Activated T-cell treated with anti-CD3 and anti-CD28 coated beads, Interleukin-2, amount 50 U/mL, for 24 hours (primary cell): ENCODE measurements at regions not wholly inside any gene's neighbourhood (a gene's known extent, or its start where the extent isn't known, plus 50 kb on each side); places are given as distances from the start of the nearest gene placed in this dataset.

ENCODE experiments used
- DNase-seq: peaks from one replicate; pipeline ENCODE4 v3.0.0-alpha.2; 2020
- H3K27ac Mint-ChIP-seq: 2 replicates; pipeline ENCODE4 v1.8.0; 2020; ENCODE audit warnings: mild to moderate bottlenecking, mixed read lengths
- H3K27me3 Mint-ChIP-seq: 2 replicates; pipeline ENCODE4 v1.8.0; 2020; ENCODE audit warnings: mixed read lengths
- H3K36me3 Mint-ChIP-seq: 2 replicates; pipeline ENCODE4 v1.8.0; 2020; ENCODE audit warnings: low read depth, mixed read lengths
- H3K4me1 Mint-ChIP-seq: 2 replicates; pipeline ENCODE4 v1.8.0; 2020; ENCODE audit warnings: low read depth, mixed read lengths
- H3K4me3 Mint-ChIP-seq: 2 replicates; pipeline ENCODE4 v1.8.0; 2020; ENCODE audit warnings: mild to moderate bottlenecking, moderate library complexity, mixed read lengths
- H3K9me3 Mint-ChIP-seq: 2 replicates; pipeline ENCODE4 v1.8.0; 2020; ENCODE audit warnings: mixed read lengths

DNA sequence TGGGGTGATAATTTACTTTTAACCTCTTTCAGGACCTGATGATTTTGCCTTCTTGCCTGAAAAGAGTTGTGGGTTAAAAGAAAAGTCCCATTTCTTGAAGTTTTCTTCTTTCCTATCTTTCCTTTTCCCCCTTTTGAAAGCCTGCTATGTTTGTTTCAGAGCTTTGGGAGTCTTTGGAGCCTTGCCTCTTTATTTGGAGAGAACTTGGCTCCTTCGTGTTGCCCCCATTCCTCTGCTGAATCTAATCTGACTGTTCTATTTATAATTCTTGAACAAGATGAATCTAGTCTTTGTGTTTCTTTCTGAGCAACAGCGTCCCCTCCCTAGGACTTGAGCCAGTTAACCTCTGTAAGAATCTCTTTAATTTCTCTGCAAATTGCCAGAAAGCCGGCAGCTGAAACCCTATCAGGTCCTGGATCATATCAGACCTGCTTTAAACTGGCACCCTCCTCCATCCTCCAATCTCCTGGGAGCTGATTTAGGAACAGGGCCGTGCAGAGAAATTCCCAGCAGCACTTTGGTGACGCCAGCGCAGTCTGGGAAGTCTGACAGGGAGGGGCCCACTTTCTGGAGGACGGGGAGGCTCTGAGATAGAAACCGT, 289.1 kb upstream of the SORL1-AS1 start:
- Mint-ChIP-seq H3K9me3 (peaks cover 10% of the 10 kb centered on the region), H3K36me3 (no peaks in the 10 kb centered on the region), H3K4me3 (no peak overlapping the region), H3K27me3 (peaks cover 11% of the 10 kb centered on the region), H3K27ac (no peak overlapping the region), H3K4me1 (no peaks in the 10 kb centered on the region)
- no peak for DNase-seq

DNA sequence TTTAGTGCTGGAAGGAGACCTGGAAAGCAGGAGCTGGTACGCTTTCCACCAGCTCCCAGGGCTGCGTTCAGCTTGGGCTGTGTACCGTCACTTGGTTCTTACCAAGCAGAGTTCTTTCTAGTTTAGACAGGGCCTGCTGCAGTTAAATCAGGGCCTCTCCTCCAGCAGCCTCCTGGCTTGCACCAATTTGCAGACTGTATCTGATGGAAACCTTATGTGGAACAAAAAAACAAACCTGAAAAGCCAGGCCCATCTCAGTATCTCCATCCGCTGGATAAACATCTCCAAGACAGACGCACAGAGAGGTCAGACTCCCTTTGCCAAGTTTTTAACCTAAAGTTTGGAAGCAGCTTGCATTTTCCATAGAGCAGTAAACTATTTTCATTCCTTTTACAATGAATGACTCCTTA, 288.6 kb upstream of the SORL1-AS1 start:
- Mint-ChIP-seq H3K27me3 (peaks cover 11% of the 10 kb centered on the region), H3K4me3 (no peak overlapping the region), H3K36me3 (no peaks in the 10 kb centered on the region), H3K4me1 (no peaks in the 10 kb centered on the region), H3K27ac (no peak overlapping the region), H3K9me3 (peaks cover 10% of the 10 kb centered on the region)
- no peak for DNase-seq

DNA sequence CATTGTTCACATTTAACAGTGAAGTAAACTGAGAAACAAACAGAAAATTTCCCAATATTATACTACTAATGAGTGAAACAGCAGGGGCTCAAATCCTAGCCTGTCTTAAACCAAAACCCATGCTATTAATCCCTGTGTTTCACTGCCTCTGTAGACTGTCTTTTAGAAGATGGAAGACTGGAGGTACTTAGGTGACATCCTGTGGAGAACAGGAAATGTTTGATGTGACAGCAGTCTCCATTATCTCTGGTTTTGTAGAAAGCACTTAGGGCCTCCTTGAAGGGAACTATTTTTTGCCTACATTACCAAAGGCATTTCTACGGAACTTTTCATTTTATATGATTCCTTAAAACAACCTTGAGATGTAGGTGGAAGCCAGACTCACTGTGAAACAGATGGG, 288.1 kb upstream of the SORL1-AS1 start:
- no peak overlapping the region for H3K4me3 Mint-ChIP-seq
- peaks cover 11% of the 10 kb centered on the region for H3K27me3 Mint-ChIP-seq
- no peaks in the 10 kb centered on the region for H3K4me1 Mint-ChIP-seq
- no peaks in the 10 kb centered on the region for H3K36me3 Mint-ChIP-seq
- peaks cover 10% of the 10 kb centered on the region for H3K9me3 Mint-ChIP-seq
- no peak for DNase-seq
- no peak overlapping the region for H3K27ac Mint-ChIP-seq

DNA sequence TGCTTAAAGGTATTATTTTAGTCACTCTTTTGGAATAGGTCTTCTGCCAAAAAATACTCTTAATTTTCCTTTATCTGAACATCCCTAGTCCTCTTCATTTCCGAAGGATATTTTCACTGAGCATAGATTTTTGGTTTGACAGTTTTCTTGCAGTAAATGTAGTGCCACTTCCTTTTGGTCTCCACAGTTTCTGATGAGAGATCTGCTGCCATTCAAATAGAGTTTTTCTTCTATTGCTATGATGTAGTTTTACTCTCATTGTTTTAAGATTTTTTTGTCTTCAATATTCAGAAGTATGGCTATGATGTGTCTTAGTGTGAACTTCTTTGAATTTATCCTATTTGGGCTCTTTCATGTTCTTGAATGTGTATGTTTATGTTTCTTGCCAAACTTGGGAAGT, 281.1 kb upstream of the SORL1-AS1 start:
- no peak overlapping the region for H3K27ac Mint-ChIP-seq

DNA sequence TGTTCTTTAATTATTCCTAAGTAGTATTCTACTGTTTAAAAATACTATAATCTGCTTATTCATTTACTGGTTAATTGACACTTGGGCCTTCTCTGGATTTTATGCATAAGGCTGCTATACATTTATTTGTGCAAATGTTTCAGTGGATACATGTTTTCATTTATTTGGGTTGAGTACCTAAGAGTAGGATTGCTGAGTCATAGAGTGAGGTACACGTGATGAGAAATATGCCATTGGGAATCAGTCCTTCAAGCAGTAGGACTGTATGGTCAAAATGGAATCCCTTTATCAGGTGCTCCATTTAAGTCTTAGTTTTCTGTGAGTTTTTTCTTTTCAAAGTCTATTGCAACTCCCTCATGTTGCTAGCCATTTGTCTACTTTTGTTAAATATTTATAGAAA, 275.2 kb upstream of the SORL1-AS1 start:
- no peak overlapping the region for H3K4me3 Mint-ChIP-seq
- H3K9me3 Mint-ChIP-seq: no peaks in the 10 kb centered on the region
- DNase-seq: no peak
- H3K4me1 Mint-ChIP-seq: no peaks in the 10 kb centered on the region
- H3K36me3 Mint-ChIP-seq: no peaks in the 10 kb centered on the region
- no peak overlapping the region for H3K27ac Mint-ChIP-seq
- peaks cover 11% of the 10 kb centered on the region for H3K27me3 Mint-ChIP-seq

More for the DNA sequence above, 281.1 kb upstream of the SORL1-AS1 start:
- Mint-ChIP-seq H3K4me1 (no peaks in the 10 kb centered on the region), H3K4me3 (no peak overlapping the region), H3K36me3 (no peaks in the 10 kb centered on the region), H3K27me3 (peaks cover 8% of the 10 kb centered on the region), H3K9me3 (peaks cover 6% of the 10 kb centered on the region)
- no peak for DNase-seq

DNA sequence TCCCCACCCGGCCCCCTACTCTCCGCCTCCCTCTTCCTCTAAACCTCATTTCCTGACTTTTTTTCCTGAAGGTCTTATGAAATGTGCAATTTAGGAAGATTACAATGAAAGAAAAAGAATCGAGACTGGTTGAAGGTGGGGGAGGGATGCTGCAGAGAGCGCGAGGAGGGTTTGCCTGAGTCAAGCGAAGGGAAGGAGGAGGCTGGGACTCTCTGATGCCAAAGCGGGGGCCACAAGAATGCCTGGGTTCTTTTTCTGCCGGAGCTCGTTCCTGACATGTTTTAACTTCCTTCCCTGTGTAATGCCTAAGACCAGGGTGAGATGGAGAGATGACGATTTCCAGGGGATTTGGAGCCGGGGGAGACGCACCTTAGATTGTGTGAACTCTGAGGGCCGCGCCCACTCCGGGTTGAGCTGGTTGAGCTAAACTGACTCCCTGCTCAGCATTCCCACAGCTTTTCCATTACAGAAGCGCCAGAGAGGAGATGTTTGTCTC, 270.5 kb upstream of the SORL1-AS1 start:
- Mint-ChIP-seq H3K4me3 (no peak overlapping the region), H3K4me1 (peaks cover 4% of the 10 kb centered on the region), H3K36me3 (no peaks in the 10 kb centered on the region), H3K27ac (no peak overlapping the region), H3K9me3 (peaks cover 5% of the 10 kb centered on the region), H3K27me3 (peaks cover 42% of the 10 kb centered on the region)
- no peak for DNase-seq

DNA sequence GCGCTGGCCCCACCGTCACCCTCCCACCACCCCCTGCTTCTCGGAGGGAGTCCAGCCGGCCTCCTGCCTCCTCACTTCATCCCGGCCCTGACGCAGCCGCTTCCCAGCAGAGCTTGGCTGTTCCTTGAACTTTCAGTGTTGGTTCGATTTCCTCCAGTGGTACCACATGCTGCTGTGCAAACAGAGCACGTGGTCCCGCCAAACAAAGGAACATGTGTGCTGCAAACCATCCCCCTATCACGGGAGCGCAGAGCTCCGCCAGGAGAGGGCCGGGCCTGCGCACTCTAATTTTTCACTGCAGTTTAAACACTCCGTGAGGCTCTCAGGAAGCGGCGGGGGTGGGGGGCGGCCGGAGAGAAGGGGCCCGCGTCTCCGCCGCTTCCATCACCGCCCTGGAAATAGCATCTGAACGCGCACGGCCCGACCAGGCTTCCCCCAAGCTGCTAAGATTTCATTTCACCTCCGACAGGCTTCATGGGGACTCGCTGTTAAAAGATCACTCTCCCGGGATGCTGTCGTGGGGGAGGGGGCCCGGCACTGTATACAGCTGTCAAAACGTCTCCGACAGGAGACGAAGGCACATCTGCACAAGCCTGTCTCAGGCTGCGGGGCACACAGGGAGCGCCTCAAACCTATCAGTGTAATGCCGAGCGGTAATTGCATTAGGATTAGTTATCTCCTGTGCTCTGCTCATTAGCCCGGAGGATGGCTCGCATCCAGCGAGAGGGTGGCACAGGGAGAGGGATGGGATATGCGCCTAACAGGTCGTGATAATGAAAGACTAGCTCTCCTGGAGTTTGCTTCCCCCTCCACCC, 269.9 kb upstream of the SORL1-AS1 start:
- no peak overlapping the region for H3K4me3 Mint-ChIP-seq
- DNase-seq: peak; percentile 29

DNA sequence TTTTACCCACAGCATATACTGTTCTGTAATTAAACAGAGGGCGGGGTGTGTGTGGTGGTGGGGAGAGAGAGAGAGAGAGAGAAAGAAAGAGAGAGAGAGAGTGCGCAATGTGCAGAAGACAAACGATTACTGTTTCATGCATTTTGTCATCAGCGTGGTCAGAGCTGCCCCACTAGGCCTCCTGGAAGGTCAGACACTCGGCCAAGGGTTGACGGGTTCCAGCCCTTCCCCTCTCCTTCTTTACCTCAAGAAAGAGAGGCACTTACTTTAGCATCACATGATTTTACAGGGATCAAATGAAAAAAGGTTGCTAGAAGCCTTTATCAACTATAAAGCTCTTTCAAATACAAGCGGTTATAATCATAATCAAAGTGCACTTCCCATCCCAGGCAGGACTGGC, 269.2 kb upstream of the SORL1-AS1 start:
- DNase-seq: no peak
- Mint-ChIP-seq H3K27me3 (peaks cover 42% of the 10 kb centered on the region), H3K36me3 (no peaks in the 10 kb centered on the region), H3K4me1 (peaks cover 4% of the 10 kb centered on the region), H3K27ac (no peak overlapping the region), H3K9me3 (peaks cover 5% of the 10 kb centered on the region), H3K4me3 (no peak overlapping the region)

More for the DNA sequence above, 269.9 kb upstream of the SORL1-AS1 start:
- Mint-ChIP-seq H3K4me1 (peaks cover 4% of the 10 kb centered on the region), H3K9me3 (peaks cover 5% of the 10 kb centered on the region), H3K27me3 (peaks cover 42% of the 10 kb centered on the region), H3K27ac (no peak overlapping the region), H3K36me3 (no peaks in the 10 kb centered on the region)

DNA sequence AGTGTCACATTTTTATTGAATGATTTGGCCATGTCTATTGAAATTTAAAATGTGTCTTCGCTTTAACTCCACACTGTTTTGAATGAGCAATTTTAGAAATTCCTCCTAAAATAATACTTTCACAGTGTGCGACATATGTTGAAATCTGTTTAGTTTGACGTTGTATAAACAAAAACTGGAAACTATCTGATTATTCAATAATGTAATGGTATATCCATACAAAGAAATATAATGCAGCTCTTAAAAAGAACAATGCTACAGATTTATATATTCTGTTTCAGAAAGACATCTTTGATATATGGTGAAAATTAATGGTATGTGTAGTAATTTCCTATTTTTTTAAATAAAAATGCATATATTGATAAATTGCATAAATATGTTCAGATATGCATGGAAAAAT, 268.7 kb upstream of the SORL1-AS1 start:
- Mint-ChIP-seq H3K36me3 (no peaks in the 10 kb centered on the region), H3K4me1 (peaks cover 4% of the 10 kb centered on the region), H3K9me3 (peaks cover 5% of the 10 kb centered on the region), H3K27ac (no peak overlapping the region), H3K27me3 (peaks cover 42% of the 10 kb centered on the region), H3K4me3 (no peak overlapping the region)
- DNase-seq: no peak

DNA sequence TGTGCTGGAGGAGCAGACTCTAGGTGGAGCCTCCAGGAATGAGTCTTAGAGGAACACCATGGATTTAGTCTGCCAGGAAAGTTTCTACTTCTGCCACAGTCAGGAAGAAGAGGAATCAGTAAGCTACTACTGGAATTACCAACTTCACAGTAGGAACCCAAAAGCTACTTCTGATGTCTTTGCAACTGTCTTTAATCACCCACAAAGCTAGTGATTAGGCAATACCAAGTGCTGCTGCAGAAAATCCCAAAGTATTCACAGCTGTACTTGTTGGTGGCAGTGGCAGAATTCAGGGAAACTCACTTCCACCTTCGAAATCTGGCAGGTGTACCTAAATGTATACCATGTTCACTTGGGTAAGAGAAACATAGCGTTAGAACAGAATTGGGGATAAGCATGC, 264.5 kb upstream of the SORL1-AS1 start:
- H3K4me3 Mint-ChIP-seq: no peak overlapping the region
- peaks cover 1% of the 10 kb centered on the region for H3K4me1 Mint-ChIP-seq
- no peaks in the 10 kb centered on the region for H3K36me3 Mint-ChIP-seq
- H3K27me3 Mint-ChIP-seq: peaks cover 25% of the 10 kb centered on the region
- peaks cover 5% of the 10 kb centered on the region for H3K9me3 Mint-ChIP-seq
- no peak overlapping the region for H3K27ac Mint-ChIP-seq
- no peak for DNase-seq

DNA sequence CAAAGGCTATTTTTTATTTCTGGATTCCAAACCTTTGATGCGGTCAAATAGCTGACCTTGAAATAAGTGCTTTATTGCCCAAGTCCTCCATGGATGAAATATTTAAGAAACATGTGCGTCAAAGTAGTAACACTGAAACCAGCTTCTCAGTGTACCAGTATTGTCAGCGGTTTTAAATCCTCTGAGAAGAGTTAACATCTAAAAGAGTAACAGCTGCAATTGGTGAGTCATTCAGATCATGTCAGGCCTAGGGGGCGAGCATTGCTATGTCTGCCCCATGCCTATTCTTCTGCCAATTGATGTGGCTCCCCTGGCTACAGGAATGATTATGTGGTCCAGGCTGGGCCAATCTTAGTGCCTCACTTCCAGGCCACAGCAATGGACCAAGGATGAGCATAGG, 263.3 kb upstream of the SORL1-AS1 start:
- H3K4me3 Mint-ChIP-seq: no peak overlapping the region
- no peak for DNase-seq
- H3K36me3 Mint-ChIP-seq: no peaks in the 10 kb centered on the region
- H3K9me3 Mint-ChIP-seq: peaks cover 5% of the 10 kb centered on the region
- peaks cover 20% of the 10 kb centered on the region for H3K27me3 Mint-ChIP-seq
- H3K27ac Mint-ChIP-seq: no peak overlapping the region
- no peaks in the 10 kb centered on the region for H3K4me1 Mint-ChIP-seq

DNA sequence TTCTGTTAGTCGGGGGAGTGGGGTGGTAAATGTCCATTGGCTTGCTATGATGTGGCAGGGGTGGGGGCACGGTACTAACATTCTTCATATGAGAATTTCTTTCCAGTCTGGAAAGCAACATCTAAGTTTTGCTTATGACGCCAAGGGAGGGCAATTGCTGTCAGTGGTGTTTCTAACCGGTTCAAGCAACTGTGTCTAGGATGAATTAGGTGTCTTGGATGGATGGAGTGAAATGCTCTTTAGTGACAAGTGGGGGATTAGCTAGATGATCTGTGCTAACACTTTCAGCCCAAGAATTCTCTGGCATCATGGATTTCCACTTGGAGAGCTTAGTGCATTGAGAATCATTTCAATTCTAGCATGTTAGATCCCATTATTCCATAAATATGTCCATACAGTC, 262.6 kb upstream of the SORL1-AS1 start:
- Mint-ChIP-seq H3K4me3 (no peak overlapping the region), H3K4me1 (no peaks in the 10 kb centered on the region), H3K27ac (no peak overlapping the region), H3K27me3 (peaks cover 17% of the 10 kb centered on the region), H3K36me3 (no peaks in the 10 kb centered on the region), H3K9me3 (peaks cover 2% of the 10 kb centered on the region)
- no peak for DNase-seq

DNA sequence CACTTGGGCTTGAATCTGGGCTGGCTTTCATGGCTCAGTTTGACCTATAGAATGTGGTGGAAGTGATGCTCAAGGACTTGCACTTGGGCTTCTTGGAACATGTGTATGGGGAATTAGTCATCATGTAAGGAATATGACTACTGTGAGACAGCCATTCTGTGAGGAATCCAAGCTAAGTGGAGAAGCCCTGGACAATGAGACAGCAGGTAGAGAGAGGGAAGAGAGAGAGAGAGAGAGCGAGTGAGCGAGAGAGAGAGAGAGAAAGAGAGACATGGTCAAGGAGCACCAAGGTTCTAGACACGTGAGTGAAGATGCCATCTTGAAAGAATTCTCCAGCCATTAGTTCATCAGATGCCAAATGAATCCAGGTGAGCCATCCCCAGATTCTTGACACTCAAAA, 261.6 kb upstream of the SORL1-AS1 start:
- Mint-ChIP-seq H3K4me1 (no peaks in the 10 kb centered on the region), H3K4me3 (no peak overlapping the region), H3K9me3 (no peaks in the 10 kb centered on the region), H3K27me3 (peaks cover 6% of the 10 kb centered on the region), H3K36me3 (no peaks in the 10 kb centered on the region), H3K27ac (no peak overlapping the region)
- no peak for DNase-seq

DNA sequence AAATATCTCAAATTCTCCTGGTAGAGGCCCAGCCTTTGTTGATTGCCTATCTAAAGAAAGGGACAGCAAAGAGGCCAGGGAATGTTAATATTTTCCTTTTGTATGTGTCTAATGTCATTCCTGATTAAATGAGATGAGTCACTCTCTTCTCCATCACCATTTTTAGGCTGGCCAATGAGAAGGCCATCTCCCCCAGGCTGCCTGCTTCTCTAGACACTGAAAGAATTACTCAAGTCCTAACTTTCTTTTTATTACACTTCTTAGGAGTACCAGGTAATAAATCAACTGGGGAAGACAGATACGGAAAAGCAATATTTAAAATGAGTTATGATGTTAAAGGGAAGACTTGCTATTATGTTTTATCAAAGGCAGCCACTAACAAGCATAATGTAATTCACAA, 259.2 kb upstream of the SORL1-AS1 start:
- H3K27me3 Mint-ChIP-seq: no peaks in the 10 kb centered on the region
- no peaks in the 10 kb centered on the region for H3K9me3 Mint-ChIP-seq
- DNase-seq: no peak
- no peak overlapping the region for H3K4me3 Mint-ChIP-seq
- H3K36me3 Mint-ChIP-seq: no peaks in the 10 kb centered on the region
- H3K4me1 Mint-ChIP-seq: no peaks in the 10 kb centered on the region
- no peak overlapping the region for H3K27ac Mint-ChIP-seq

DNA sequence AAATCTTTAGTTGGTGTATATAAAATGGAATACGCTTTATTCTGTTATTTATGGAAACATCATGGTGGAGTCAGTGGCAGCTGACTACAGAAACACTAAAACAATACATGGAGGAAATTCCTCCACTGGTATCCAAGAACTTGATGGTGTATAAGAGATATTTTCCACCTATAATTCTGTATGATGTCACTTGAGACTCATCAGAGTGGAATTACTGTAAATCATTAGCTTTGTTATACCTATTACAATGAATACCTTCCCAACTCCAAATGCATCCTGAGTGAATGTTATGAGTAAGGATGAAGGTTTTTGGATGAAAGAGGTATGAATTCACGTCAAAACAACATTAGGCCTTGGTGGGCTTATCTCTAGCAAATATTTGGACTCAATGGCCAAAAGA, 258.5 kb upstream of the SORL1-AS1 start:
- Mint-ChIP-seq H3K9me3 (no peaks in the 10 kb centered on the region), H3K27ac (no peak overlapping the region), H3K27me3 (no peaks in the 10 kb centered on the region), H3K4me1 (no peaks in the 10 kb centered on the region), H3K4me3 (no peak overlapping the region), H3K36me3 (no peaks in the 10 kb centered on the region)
- DNase-seq: no peak
